Caco-2 (cell line): ENCODE measurements at regions not wholly inside any gene's neighbourhood (a gene's known extent, or its start where the extent isn't known, plus 50 kb on each side); places are given as distances from the start of the nearest gene placed in this dataset.

ENCODE experiments used
- BruUV-seq: library from RNA; stranded (reverse); fragments of 400-500 nt; replicated peaks from 2 replicates; lab custom pipeline; 2021; lab: Mats Ljungman, UMichigan
- CTCF ChIA-PET: fragments of 300-600 bp; sonication (Branson Sonifier 250); formaldehyde crosslinking; loops from one replicate; lab custom pipeline; 2022; ENCODE audit warnings: antibody characterized with exemption; lab: Charles Lee
- POLR2A ChIA-PET: fragments of 300-600 bp; sonication (Branson Sonifier 250); formaldehyde crosslinking; loops from one replicate; lab custom pipeline; 2022; ENCODE audit warnings: antibody characterized with exemption; lab: Charles Lee
- DNase-seq, 2 experiments: peaks; one replicate each; pipeline versions ENCODE4 v3.0.0 to v3.0.0-alpha.2; 2020 to 2022
- H3K27me3 ChIP-seq: replicated peaks from 2 replicates; pipeline ENCODE4 v1.6.0; 2011; ENCODE audit warnings: low read length; ENCODE audit not compliant: control insufficient read depth, insufficient read depth
- H3K36me3 ChIP-seq: 2 replicates; pipeline ENCODE4 v1.5.1; 2011; ENCODE audit warnings: low read length; ENCODE audit not compliant: control insufficient read depth, insufficient read depth
- H3K4me1 ChIP-seq: fragments of 250-450 bp; sonication (Bioruptor Pico); 2 replicates; pipeline ENCODE4 v1.5.1; 2020; ENCODE audit warnings: mild to moderate bottlenecking
- H3K4me3 ChIP-seq: 2 replicates; pipeline ENCODE4 v1.5.1; 2011; ENCODE audit warnings: low read depth, mild to moderate bottlenecking, control low read depth, low read length
- H3K9me3 ChIP-seq: fragments of 250-450 bp; sonication (Bioruptor Pico); 2 replicates; pipeline ENCODE4 v1.5.1; 2020; ENCODE audit warnings: mild to moderate bottlenecking, moderate library complexity
- H3K27ac Mint-ChIP-seq: one replicate; pipeline ENCODE4 v1.8.0; 2022; ENCODE audit warnings: mixed read lengths; ENCODE audit not compliant: unreplicated experiment
- H3K27me3 Mint-ChIP-seq: one replicate; pipeline ENCODE4 v1.8.0; 2022; ENCODE audit warnings: mixed read lengths; ENCODE audit not compliant: insufficient read depth, unreplicated experiment
- H3K36me3 Mint-ChIP-seq: one replicate; pipeline ENCODE4 v1.8.0; 2022; ENCODE audit warnings: mild to moderate bottlenecking, mixed read lengths; ENCODE audit not compliant: insufficient read depth, unreplicated experiment
- H3K4me1 Mint-ChIP-seq: one replicate; pipeline ENCODE4 v1.8.0; 2022; ENCODE audit warnings: low read depth, mixed read lengths; ENCODE audit not compliant: unreplicated experiment
- H3K4me3 Mint-ChIP-seq: one replicate; pipeline ENCODE4 v1.8.0; 2022; ENCODE audit warnings: mild to moderate bottlenecking, moderate library complexity, mixed read lengths; ENCODE audit not compliant: unreplicated experiment
- H3K9me3 Mint-ChIP-seq: one replicate; pipeline ENCODE4 v1.8.0; 2022; ENCODE audit warnings: mixed read lengths; ENCODE audit not compliant: unreplicated experiment
- intact Hi-C: fragments of 100-400 bp; cut with micrococcal nuclease; formaldehyde crosslinking; loops from one replicate; pipeline ENCODE4 v1.10.0; 2022; ENCODE audit not compliant: unreplicated experiment
- TF ChIP-seq, protein P1 (sequence below), 2 experiments: fragments of 200-600 bp in 1 of 2; IDR thresholded peaks; 1 replicate in 1 of 2; 2 replicates in 1 of 2; pipeline versions ENCODE4 v1.5.1 to v1.8.0; 2011 to 2022; ENCODE audit warnings: antibody characterized with exemption in 1 of 2, control low read depth in 1 of 2, inconsistent platforms in 1 of 2, low read depth in 1 of 2, low read length in 1 of 2, mild to moderate bottlenecking in 1 of 2, moderate library complexity in 1 of 2; ENCODE audit not compliant: insufficient read depth in 1 of 2, severe bottlenecking in 1 of 2, unreplicated experiment in 1 of 2

GRCh38 chr7:8822595-8822994 lies 389.2 kb downstream of the NXPH1 start:
- BruUV-seq, result no TSS peak
- TF ChIP-seq, protein P1, sequence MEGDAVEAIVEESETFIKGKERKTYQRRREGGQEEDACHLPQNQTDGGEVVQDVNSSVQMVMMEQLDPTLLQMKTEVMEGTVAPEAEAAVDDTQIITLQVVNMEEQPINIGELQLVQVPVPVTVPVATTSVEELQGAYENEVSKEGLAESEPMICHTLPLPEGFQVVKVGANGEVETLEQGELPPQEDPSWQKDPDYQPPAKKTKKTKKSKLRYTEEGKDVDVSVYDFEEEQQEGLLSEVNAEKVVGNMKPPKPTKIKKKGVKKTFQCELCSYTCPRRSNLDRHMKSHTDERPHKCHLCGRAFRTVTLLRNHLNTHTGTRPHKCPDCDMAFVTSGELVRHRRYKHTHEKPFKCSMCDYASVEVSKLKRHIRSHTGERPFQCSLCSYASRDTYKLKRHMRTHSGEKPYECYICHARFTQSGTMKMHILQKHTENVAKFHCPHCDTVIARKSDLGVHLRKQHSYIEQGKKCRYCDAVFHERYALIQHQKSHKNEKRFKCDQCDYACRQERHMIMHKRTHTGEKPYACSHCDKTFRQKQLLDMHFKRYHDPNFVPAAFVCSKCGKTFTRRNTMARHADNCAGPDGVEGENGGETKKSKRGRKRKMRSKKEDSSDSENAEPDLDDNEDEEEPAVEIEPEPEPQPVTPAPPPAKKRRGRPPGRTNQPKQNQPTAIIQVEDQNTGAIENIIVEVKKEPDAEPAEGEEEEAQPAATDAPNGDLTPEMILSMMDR (IDR thresholded peaks at IDR 0.05; ENCODE audit: insufficient read depth in 1 of 2, low read depth in 1 of 2, low read length in 1 of 2, severe bottlenecking in 1 of 2, unreplicated experiment in 1 of 2), result no peak
- H3K4me3 Mint-ChIP-seq, result no peak overlapping the region

DNA sequence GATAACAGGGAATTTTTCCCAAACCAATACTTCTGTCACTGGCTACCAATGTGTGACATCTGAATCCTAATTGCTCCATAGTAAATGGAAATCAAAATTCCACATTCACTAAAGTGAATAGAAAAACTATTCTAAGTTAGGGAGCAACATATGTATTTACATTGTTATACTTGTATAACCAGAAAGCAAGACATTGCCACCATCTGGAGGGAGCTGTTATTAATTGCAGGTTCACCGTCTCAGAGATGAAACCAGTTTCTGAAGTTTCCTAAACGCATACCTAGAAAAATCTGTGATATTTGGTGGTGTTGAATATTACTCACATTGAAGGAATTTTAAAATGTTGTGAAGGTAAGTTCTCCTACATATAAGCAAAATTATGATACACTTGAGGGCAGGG lies 390.1 kb downstream of the NXPH1 start:
- BruUV-seq, result no TSS peak
- Mint-ChIP-seq H3K4me1 (no peaks in the 10 kb centered on the region), H3K27me3 (peaks cover 4% of the 10 kb centered on the region), H3K9me3 (no peaks in the 10 kb centered on the region), H3K4me3 (no peak overlapping the region), H3K27ac (no peak overlapping the region), H3K36me3 (no peaks in the 10 kb centered on the region)
- CTCF ChIA-PET, result interaction anchor here (1.3 kb wide), 1 partner anchor 405 kb away, joined by 5 read pairs; no protein-coding TSS in a partner anchor
- TF ChIP-seq, protein P1 (IDR thresholded peaks at IDR 0.05; ENCODE audit: insufficient read depth in 1 of 2, low read depth in 1 of 2, low read length in 1 of 2, severe bottlenecking in 1 of 2, unreplicated experiment in 1 of 2), result peak in 1 of 2 experiments; percentile 6
- POLR2A ChIA-PET, result no interaction called here
- H3K27me3 ChIP-seq, result no peaks in the 10 kb centered on the region
- DNase-seq, result peak in 1 of 2 experiments; percentile 7
- H3K4me1 ChIP-seq, result no peaks in the 10 kb centered on the region
- H3K9me3 ChIP-seq, result no peaks in the 10 kb centered on the region
- H3K36me3 ChIP-seq, result no peaks in the 10 kb centered on the region
- intact Hi-C loops, result loop anchor here (1.0 kb wide), 2 partner anchors 386 to 405 kb away; no protein-coding TSS in a partner anchor
- no peak overlapping the region for H3K4me3 ChIP-seq

More at GRCh38 chr7:8822595-8822994, 389.2 kb downstream of the NXPH1 start:
- ChIA-PET POLR2A (no interaction called here), CTCF (no interaction called here)
- Histone ChIP-seq H3K9me3 (no peaks in the 10 kb centered on the region), H3K4me3 (no peak overlapping the region), H3K4me1 (no peaks in the 10 kb centered on the region), H3K27me3 (no peaks in the 10 kb centered on the region), H3K36me3 (no peaks in the 10 kb centered on the region)
- DNase-seq, result no peak
- Mint-ChIP-seq H3K27me3 (peaks cover 7% of the 10 kb centered on the region), H3K27ac (no peak overlapping the region), H3K4me1 (no peaks in the 10 kb centered on the region), H3K9me3 (no peaks in the 10 kb centered on the region), H3K36me3 (no peaks in the 10 kb centered on the region)
- intact Hi-C loops, result no loop called here

GRCh38 chr7:8827329-8827728 lies 393.9 kb downstream of the NXPH1 start:
- H3K4me1 ChIP-seq, result no peaks in the 10 kb centered on the region
- no peaks in the 10 kb centered on the region for H3K36me3 ChIP-seq
- no peak overlapping the region for H3K4me3 Mint-ChIP-seq
- no peak overlapping the region for H3K4me3 ChIP-seq
- H3K36me3 Mint-ChIP-seq, result no peaks in the 10 kb centered on the region
- TF ChIP-seq, protein P1 (IDR thresholded peaks at IDR 0.05; ENCODE audit: insufficient read depth in 1 of 2, low read depth in 1 of 2, low read length in 1 of 2, severe bottlenecking in 1 of 2, unreplicated experiment in 1 of 2), result no peak
- intact Hi-C loops, result no loop called here
- H3K27me3 ChIP-seq, result no peaks in the 10 kb centered on the region
- POLR2A ChIA-PET, result no interaction called here
- BruUV-seq, result no TSS peak
- no peak overlapping the region for H3K27ac Mint-ChIP-seq
- no peak for DNase-seq
- no peaks in the 10 kb centered on the region for H3K9me3 ChIP-seq
- H3K9me3 Mint-ChIP-seq, result no peaks in the 10 kb centered on the region
- peaks cover 10% of the 10 kb centered on the region for H3K27me3 Mint-ChIP-seq
- CTCF ChIA-PET, result no interaction called here
- H3K4me1 Mint-ChIP-seq, result no peaks in the 10 kb centered on the region
